SJCRH30 (cell line): ENCODE measurements at regions not wholly inside any gene's neighbourhood (a gene's known extent, or its start where the extent isn't known, plus 50 kb on each side); places are given as distances from the start of the nearest gene placed in this dataset.
"Not testable (repeated sequence)": the region's sequence is repeated elsewhere in the genome, so short reads cannot be mapped to it uniquely, and the experiment has no call there.

Experiments
- DNase-seq, 2 experiments: peaks; one replicate each; pipeline ENCODE4 v3.0.0-alpha.2; 2015 to 2020
- H3K27ac ChIP-seq: fragments of 250-450 bp; sonication (Bioruptor Pico); 2 replicates; pipeline ENCODE4 v1.5.1; 2020; ENCODE audit warnings: mild to moderate bottlenecking, moderate library complexity
- H3K27me3 ChIP-seq: fragments of 250-450 bp; sonication (Bioruptor Pico); 2 replicates; pipeline ENCODE4 v1.5.1; 2020; ENCODE audit warnings: mild to moderate bottlenecking, moderate library complexity
- H3K36me3 ChIP-seq: fragments of 250-450 bp; sonication (Bioruptor Pico); 2 replicates; pipeline ENCODE4 v1.5.1; 2020; ENCODE audit warnings: mild to moderate bottlenecking, moderate library complexity
- H3K4me1 ChIP-seq: fragments of 250-450 bp; sonication (Bioruptor Pico); 2 replicates; pipeline ENCODE4 v1.5.1; 2020; ENCODE audit warnings: mild to moderate bottlenecking, moderate library complexity
- H3K4me3 ChIP-seq: fragments of 250-450 bp; sonication (Bioruptor Pico); 2 replicates; pipeline ENCODE4 v1.5.1; 2020; ENCODE audit warnings: mild to moderate bottlenecking, moderate library complexity
- H3K9me3 ChIP-seq: fragments of 250-450 bp; sonication (Bioruptor Pico); replicated peaks from 2 replicates; pipeline ENCODE4 v1.5.1; 2020; ENCODE audit warnings: mild to moderate bottlenecking, moderate library complexity

DNA sequence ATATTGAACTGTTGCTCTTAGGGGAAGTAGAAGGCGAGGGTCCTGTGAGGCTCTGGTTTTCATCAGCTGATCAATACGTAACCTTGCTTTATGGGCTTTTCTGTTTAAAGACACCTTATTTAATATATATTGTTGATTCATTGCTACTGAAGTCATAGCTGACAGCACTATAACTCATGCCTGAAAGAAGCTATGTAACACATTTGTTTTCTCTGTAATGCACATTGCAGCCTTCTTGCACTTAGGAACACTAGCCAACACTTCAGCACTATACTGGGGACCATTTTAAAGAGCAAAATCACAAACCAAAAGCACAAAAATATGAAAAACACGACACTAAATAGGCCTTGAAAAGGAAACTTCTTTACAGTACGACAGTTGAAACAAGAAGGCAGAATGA is 135.7 kb downstream of the TTC6 start:
- Histone ChIP-seq H3K4me1 (no peaks in the 10 kb centered on the region), H3K27ac (no peak overlapping the region), H3K36me3 (no peaks in the 10 kb centered on the region), H3K4me3 (no peak overlapping the region), H3K27me3 (no peaks in the 10 kb centered on the region), H3K9me3 (no peaks in the 10 kb centered on the region)
- DNase-seq, result no peak

DNA sequence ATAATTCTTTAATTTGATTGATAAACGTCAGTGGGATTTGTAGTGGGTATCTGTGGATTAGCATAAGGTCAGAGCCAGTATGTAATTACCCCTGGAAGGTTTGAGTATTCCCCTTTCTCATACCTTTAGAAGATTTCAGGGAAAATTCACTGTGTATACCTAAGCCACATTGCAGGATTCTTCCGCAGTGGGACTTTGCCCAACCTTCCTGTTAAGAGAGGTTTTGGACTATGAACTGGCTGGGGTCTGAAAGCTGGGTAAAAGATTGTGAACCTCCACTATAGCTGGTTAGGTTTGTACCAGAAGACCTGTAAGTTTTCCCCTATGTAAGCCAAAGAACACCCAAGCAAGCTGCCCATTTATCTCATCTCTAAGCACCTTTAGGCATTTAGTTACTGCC is 150.2 kb downstream of the TTC6 start:
- H3K4me3 ChIP-seq, result no peak overlapping the region
- no peak for DNase-seq
- no peak overlapping the region for H3K27ac ChIP-seq
- H3K9me3 ChIP-seq, result no peaks in the 10 kb centered on the region
- no peaks in the 10 kb centered on the region for H3K36me3 ChIP-seq
- H3K27me3 ChIP-seq, result no peaks in the 10 kb centered on the region
- H3K4me1 ChIP-seq, result no peaks in the 10 kb centered on the region

DNA sequence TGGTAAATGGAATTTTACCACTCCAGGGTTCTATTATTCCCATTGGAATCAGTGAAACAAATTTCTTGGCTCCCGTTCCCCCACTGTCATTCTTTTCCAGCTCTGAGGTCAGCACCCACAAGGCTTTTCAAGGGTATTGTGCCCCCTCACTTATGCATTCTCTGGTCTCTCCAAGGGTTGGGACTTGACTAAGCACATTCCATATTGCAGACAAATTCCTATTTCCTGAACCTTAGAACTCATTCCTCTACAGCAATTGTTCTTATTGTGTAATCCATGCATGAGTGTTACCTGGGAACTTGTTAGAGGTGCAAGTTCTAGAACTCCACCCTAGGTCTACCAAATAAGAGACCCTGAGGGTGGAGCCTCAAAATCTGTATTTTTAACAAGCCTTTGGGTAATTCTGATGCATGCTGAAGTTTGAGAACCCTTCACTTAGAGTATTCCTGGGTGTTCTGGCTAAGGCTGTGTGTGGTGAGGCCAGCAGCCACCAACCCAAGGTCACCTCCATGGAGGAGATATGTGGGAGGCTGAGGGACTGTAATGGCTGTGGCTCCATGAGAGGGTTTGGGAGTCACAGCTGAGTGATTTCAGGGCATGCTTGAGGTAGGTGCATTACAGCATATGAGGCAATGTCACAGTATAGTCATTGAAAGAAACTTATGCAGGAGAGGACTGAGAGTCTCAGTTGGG is 150.9 kb downstream of the TTC6 start:
- no peaks in the 10 kb centered on the region for H3K36me3 ChIP-seq
- no peak for DNase-seq
- H3K27ac ChIP-seq, result no peak overlapping the region
- H3K4me3 ChIP-seq, result no peak overlapping the region
- H3K9me3 ChIP-seq, result no peaks in the 10 kb centered on the region
- no peaks in the 10 kb centered on the region for H3K4me1 ChIP-seq
- no peaks in the 10 kb centered on the region for H3K27me3 ChIP-seq

DNA sequence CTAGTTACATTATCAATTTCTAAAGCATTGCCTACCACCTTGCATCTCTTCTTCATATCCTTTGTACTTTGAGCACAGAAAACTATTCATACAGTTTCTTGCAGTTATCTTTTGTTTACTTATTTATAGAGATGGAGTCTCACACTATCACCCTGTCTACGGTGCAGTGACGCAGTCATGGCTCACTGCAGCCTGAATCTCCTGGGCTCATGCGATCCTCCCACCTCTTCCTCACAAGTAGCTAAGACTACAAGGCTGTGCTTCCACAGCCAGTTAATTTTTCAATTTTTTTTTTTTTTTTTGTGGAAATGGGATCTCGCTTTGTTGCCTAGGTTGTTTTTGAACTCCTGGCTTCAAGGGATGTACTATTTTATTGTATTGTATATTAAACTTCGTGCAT is 158.0 kb downstream of the TTC6 start:
- no peaks in the 10 kb centered on the region for H3K4me1 ChIP-seq
- DNase-seq, result no peak
- H3K27me3 ChIP-seq, result no peaks in the 10 kb centered on the region
- no peak overlapping the region for H3K27ac ChIP-seq
- H3K9me3 ChIP-seq, result no peaks in the 10 kb centered on the region
- no peaks in the 10 kb centered on the region for H3K36me3 ChIP-seq
- H3K4me3 ChIP-seq, result no peak overlapping the region

DNA sequence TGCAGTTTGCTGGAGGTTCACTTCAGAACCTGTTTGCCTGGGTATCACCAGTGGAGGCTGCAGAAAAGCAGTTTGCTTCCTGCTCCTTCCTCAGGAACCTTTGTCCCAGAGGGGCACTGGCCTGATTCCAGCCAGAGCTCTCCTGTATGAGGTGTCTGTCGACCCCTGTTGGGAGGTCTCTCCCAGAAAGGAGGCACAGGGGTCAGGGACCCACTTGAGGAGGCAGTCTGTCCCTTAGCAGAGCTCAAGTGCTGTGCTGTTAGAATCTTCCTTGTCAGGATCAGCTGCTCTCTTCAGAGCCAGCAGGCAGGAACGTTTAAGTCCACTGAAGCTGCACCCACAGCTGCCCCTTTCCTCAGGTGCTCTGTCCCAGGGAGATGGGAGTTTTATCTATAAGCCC is 164.8 kb downstream of the TTC6 start:
- H3K9me3 ChIP-seq, H3K4me1 ChIP-seq, H3K4me3 ChIP-seq, H3K27ac ChIP-seq, DNase-seq, H3K36me3 ChIP-seq, H3K27me3 ChIP-seq: not testable (repeated sequence)

DNA sequence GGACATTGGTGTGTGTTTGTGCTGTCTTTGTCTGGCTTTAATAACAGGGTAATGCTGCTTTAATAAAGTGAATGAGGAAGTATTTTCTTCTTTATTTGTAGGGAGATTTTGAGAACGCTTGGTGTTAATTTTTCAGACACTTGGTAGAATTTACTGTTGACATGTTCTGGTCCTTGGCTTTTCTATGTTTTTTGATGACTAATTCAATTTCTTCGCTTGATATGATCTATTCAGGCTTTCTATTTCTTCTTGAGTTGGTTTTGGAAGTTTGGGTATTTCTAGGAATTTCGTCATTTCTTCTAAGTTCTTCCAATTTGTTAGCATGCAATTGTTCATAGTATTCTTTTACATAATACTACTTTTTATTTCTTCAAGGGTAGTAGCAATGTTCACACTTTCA is 167.8 kb downstream of the TTC6 start:
- DNase-seq, result no peak
- no peaks in the 10 kb centered on the region for H3K27me3 ChIP-seq
- H3K36me3 ChIP-seq, result no peaks in the 10 kb centered on the region
- H3K9me3 ChIP-seq, result no peaks in the 10 kb centered on the region
- no peak overlapping the region for H3K27ac ChIP-seq
- H3K4me1 ChIP-seq, result no peaks in the 10 kb centered on the region
- no peak overlapping the region for H3K4me3 ChIP-seq

DNA sequence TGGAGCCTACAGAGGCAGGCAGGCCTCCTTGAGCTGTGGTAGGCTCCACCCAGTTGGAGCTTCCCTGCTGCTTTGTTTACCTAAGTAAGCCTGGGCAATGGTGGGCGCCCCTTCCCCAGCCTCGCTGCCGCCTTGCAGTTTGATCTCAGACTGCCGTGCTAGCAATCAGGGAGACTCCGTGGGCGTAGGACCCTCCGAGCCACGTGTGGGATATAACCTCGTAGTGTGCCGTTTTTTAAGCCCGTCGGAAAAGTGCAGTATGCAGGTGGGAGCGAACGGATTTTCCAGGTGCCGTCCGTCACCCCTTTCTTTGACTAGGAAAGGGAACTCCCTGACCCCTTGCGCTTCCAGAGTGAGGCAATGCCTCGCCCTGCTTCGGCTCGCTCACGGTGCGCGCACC is 176.9 kb downstream of the TTC6 start:
- H3K27me3 ChIP-seq, H3K27ac ChIP-seq, H3K4me3 ChIP-seq, H3K4me1 ChIP-seq, DNase-seq, H3K9me3 ChIP-seq, H3K36me3 ChIP-seq: not testable (repeated sequence)

DNA sequence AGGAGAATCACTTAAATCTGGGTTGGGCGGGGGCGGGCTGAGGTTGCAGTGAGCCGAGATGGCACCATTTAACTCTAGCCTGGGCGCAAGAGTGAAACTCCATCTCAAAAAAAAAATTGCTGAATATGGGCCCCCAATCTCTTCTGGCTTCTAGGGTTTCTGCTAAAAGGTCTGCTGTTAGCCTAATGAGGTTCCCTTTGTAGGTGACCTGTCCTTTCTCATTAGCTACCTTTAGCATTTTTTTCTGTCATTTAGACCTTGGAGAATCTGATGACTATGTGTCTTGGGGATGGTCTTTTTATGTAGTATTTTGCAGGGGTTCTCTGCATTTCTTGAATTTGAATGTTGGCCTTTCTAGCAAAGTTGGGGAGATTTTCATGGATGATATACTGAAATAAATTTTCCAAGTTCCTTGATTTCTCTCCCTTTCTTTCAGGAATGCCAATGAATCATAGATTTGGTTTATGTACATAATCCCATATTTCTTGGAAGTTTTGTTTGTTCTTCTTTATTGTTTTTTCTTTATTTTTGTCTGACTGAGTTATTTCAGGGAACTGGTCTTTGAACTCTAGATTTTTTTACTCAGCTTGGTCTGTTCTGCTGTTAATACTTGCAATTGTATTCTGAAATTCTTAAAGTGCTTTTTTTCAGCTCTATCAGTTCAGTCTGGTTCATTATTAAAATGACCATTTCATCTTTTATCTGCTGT is 181.5 kb downstream of the TTC6 start:
- Histone ChIP-seq H3K27ac (no peak overlapping the region), H3K4me1 (no peaks in the 10 kb centered on the region), H3K4me3 (no peak overlapping the region), H3K27me3 (no peaks in the 10 kb centered on the region), H3K36me3 (no peaks in the 10 kb centered on the region), H3K9me3 (no peaks in the 10 kb centered on the region)
- DNase-seq, result no peak

DNA sequence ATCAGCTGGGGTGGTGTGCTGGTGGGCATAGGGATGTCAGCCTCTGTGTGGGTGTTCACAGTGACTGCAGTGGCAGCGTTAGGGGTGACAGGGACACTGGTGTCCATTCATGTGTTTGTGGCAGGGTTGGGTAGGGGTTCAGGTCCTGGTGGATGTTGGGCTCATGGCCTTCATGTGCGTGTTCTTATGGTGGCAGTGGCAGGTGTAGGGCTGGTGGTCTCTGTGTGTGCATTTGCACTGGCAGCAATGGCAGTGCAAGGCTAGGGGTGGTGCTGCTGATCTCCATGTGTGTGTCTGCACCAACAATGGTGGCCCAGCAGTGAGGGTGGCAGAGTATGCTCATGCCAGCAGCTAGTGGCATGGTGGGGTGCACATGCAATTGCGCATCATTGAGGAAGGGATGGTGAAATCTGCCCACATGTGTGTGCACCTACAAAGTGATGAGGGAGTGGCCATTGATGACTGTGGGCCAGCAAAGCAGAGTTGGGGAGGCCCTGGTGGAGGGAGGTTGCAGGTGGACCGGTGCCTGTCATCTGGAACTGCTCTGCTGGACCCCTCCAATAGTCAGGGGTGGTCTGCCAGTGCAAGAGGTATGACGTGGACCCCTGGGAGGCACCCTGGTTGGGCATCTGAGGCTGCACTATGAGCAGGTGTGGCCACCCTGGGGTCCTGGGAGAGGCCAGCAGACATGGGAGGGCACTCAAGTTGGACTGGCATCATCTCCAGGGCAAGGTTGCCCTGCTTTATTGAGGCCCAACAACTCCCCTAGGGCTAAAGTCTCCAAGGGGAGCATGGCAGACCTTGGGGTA is 182.9 kb downstream of the TTC6 start:
- Histone ChIP-seq H3K4me3 (no peak overlapping the region), H3K36me3 (no peaks in the 10 kb centered on the region), H3K27me3 (no peaks in the 10 kb centered on the region), H3K9me3 (no peaks in the 10 kb centered on the region), H3K4me1 (no peaks in the 10 kb centered on the region), H3K27ac (no peak overlapping the region)
- DNase-seq, result no peak

DNA sequence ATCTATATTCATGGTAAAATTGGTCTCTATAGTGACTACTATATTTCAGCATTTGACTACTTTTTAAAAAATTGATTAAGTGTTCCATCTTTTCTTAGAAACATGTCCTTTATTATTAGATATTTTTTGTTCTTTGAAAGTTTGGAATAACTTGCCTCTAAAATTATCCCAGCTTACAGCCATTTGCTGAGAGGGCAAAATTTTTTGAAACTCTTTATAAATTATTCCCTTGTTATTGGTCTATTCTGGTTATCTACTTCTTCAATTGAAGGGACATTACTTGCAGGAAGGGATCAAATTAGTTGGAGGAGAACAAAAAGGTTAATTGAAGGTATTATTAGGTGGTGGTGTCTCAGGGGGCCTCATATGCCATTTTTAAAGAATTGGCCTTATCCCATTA is 184.1 kb downstream of the TTC6 start:
- Histone ChIP-seq H3K9me3 (no peaks in the 10 kb centered on the region), H3K36me3 (no peaks in the 10 kb centered on the region), H3K4me1 (no peaks in the 10 kb centered on the region), H3K4me3 (no peak overlapping the region), H3K27me3 (no peaks in the 10 kb centered on the region), H3K27ac (no peak overlapping the region)
- DNase-seq, result no peak

DNA sequence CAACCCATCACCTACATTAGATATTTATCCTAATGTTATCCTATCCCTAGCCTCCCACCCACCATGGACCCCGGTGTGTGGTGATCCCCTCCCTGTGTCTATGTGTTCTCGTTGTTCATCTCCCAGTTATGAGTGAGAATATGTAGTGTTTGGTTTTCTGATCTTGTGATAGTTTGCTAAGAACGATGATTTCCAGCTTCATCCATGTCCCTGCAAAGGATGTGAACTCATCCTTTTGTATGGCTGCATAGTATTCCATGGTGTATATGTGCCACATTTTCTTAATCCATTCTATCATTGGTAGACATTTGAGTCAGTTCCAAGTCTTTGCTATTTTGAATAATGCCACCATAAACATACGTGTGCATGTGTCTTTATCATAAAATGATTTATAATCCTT is 185.3 kb downstream of the TTC6 start:
- H3K36me3 ChIP-seq, H3K9me3 ChIP-seq, H3K4me3 ChIP-seq, H3K27ac ChIP-seq, H3K4me1 ChIP-seq, H3K27me3 ChIP-seq, DNase-seq: not testable (repeated sequence)

DNA sequence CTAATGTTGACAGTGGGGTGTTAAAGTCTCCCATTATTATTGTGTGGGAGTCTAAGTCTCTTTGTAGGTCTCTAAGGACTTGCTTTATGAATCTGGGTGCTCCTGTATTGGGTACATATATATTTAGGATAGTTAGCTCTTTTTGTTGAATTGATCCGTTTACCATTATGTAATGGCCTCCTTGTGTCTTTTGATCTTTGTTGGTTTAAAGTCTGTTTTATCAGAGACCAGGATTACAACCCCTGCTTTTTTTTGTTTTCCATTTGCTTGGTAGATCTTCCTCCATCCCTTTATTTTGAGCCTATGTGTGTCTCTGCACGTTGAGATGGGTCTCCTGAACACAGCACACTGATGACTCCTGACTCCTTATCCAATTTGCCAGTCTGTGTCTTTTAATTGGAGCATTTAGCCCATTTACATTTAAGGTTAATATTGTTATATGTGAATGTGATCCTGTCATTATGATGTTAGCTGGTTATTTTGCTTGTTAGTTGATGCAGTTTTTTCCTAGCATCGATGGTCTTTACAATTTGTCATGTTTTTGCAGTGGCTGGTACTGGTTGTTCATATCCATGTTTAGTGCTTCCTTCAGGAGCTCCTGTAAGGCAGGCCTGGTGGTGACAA is 188.9 kb downstream of the TTC6 start:
- not testable (repeated sequence) for H3K4me3 ChIP-seq, H3K4me1 ChIP-seq

DNA sequence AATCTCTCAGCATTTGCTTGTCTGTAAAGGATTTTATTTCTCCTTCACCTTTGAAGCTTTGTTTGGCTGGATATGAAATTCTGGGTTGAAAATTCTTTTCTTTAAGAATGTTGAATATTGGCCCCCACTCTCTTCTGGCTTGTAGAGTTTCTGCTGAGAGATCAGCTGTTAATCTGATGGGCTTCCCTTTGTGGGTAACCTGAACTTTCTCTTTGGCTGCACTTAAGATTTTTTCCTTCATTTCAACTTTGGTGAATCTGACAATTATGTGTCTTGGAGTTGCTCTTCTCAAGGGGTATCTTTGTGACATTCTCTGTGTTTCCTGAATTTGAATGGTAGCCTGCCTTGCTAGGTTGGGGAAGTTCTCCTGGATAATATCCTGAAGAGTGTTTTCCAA is 189.4 kb downstream of the TTC6 start:
- not testable (repeated sequence) for H3K9me3 ChIP-seq, H3K27me3 ChIP-seq, H3K4me1 ChIP-seq, H3K27ac ChIP-seq, H3K36me3 ChIP-seq, H3K4me3 ChIP-seq, DNase-seq

More for the DNA sequence above, 188.9 kb downstream of the TTC6 start:
- not testable (repeated sequence) for H3K36me3 ChIP-seq, H3K27me3 ChIP-seq, DNase-seq, H3K9me3 ChIP-seq, H3K27ac ChIP-seq

DNA sequence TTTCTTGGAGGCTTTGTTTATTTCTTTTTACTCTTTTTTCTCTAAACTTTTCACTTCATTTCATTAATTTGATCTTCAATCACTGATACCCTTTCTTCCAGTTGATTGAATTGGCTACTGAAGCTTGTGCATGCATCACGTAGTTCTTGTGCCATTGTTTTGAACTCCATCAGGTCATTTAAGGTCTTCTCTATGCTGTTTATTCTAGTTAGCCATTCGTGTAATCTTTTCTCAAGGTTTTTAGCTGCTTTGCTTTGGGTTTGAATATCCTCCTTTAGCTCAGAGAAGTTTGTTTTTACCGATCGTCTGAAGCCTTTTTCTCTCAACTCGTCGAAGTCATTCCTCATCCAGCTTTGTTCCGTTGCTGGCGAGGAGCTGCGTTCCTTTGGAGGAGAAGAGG is 189.9 kb downstream of the TTC6 start:
- H3K27me3 ChIP-seq, H3K4me3 ChIP-seq, DNase-seq, H3K4me1 ChIP-seq, H3K36me3 ChIP-seq, H3K9me3 ChIP-seq, H3K27ac ChIP-seq: not testable (repeated sequence)

DNA sequence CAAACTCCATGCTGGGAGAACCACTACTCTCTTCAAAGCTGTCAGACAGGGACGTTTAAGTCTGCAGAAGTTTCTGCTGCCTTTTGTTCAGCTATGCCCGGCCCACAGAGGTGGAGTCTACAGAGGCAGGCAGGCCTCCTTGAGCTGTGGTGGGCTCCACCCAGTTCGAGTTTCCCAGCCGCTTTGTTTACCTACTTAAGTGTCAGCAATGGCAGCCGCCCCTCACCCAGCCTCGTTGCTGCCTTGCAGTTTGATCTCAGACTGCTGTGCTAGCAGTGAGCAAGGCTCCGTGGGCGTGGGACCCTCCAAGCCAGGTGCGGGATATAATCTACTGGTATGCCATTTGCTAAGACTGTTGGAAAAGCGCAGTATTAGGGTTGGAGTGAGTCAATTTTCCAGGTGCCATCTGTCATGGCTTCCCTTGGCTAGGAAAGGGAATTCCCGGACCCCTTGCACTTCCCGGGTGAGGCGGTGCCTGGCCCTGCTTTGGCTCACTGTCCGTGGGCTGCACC is 190.7 kb downstream of the TTC6 start:
- H3K9me3 ChIP-seq, H3K4me3 ChIP-seq, DNase-seq, H3K36me3 ChIP-seq, H3K27me3 ChIP-seq, H3K4me1 ChIP-seq, H3K27ac ChIP-seq: not testable (repeated sequence)
